A549 (cell line): ENCODE measurements at regions not wholly inside any gene's neighbourhood (a gene's known extent, or its start where the extent isn't known, plus 50 kb on each side); places are given as distances from the start of the nearest gene placed in this dataset.

Experiments used
- BHLHE40 ChIP-seq: IDR thresholded peaks from 2 replicates; pipeline ENCODE4 v1.6.1; 2012; ENCODE audit warnings: low read depth, low read length, inconsistent platforms
- CTCF ChIP-seq: fragments of >200 bp; sonication (Bioruptor Twin); formaldehyde crosslinking; IDR thresholded peaks from 3 replicates; pipeline ENCODE4 v1.5.1; 2016
- MYC ChIP-seq: IDR thresholded peaks from 2 replicates; pipeline ENCODE4 v1.6.1; 2012; ENCODE audit warnings: mild to moderate bottlenecking, inconsistent platforms, low read length, improper control_type of control experiment, borderline replicate concordance
- POLR2A ChIP-seq: IDR thresholded peaks from 2 replicates; pipeline ENCODE4 v1.6.1; 2012; ENCODE audit warnings: mild to moderate bottlenecking, low read length
- RARB ChIP-seq: fragments of 250-450 bp; sonication (Bioruptor Pico); IDR thresholded peaks from 2 replicates; pipeline ENCODE4 v1.8.0; 2021; ENCODE audit warnings: mild to moderate bottlenecking, moderate library complexity

- no peak for TF ChIP-seq POLR2A
- TF ChIP-seq BHLHE40 = no peak
- TF ChIP-seq CTCF = no peak
- no peak for TF ChIP-seq MYC
- no peak for TF ChIP-seq RARB (CRISPR knock-in tag)
Observed at GRCh38 chr13:34853161-34853560, 88.9 kb upstream of the NBEA start.
